ENCODE measurements at regions not wholly inside any gene's neighbourhood (a gene's known extent, or its start where the extent isn't known, plus 50 kb on each side); places are given as distances from the start of the nearest gene placed in this dataset.

DNA sequence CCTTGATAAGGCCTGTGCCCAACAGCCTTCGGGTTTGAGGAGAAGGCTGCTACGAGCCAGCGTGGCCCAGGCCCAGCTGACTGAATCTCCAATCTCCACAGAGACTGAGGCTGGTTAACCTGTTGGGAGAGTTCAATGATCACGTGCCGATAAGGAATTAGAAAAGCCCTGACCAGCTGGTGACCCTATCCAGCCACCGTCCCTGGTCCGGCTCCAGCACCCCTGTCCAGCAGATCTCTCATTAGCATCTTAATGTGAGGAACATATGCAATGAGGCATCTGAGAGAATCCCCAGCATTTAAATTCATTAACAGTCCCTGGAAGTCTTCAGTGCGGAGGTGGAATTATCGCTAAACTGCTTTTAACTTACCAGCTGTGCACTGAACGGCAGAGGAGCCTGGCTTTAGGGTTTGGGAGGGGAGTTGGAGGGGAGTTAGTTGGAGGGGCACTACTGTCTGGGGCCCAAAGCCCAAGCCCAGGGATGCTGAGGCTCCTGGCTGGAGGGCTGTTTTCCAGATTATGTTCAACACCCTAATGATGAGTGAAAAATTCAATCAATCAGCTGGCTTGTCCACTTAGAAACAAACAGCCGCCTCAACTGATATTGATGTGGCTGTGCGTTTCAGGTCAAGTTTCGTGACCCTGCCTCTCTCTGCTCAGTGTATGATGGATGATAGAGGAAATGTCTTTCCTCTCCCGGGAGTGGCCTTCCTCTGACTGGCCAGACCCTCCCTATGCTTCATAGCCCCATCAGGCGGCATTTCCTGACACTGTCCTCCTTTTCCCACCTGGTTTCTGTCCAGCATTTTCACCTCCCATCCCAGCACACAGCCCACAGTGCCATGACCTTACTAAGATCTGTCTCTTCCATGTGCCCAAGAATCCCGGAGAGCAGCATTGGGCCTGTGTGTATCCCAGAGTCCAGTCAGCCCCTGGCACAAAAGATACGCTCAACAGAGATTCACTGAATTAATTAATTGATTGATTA is 184.5 kb downstream of the CCT6B start:
- no peak for TF ChIP-seq POLR2A (IDR thresholded peaks at IDR 0.05)
- TF ChIP-seq, protein P1, sequence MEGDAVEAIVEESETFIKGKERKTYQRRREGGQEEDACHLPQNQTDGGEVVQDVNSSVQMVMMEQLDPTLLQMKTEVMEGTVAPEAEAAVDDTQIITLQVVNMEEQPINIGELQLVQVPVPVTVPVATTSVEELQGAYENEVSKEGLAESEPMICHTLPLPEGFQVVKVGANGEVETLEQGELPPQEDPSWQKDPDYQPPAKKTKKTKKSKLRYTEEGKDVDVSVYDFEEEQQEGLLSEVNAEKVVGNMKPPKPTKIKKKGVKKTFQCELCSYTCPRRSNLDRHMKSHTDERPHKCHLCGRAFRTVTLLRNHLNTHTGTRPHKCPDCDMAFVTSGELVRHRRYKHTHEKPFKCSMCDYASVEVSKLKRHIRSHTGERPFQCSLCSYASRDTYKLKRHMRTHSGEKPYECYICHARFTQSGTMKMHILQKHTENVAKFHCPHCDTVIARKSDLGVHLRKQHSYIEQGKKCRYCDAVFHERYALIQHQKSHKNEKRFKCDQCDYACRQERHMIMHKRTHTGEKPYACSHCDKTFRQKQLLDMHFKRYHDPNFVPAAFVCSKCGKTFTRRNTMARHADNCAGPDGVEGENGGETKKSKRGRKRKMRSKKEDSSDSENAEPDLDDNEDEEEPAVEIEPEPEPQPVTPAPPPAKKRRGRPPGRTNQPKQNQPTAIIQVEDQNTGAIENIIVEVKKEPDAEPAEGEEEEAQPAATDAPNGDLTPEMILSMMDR (IDR thresholded peaks at IDR 0.05) = no peak

All from right lobe of liver (tissue), 4 donors.